ENCODE measurements at regions not wholly inside any gene's neighbourhood (a gene's known extent, or its start where the extent isn't known, plus 50 kb on each side); places are given as distances from the start of the nearest gene placed in this dataset.

DNA sequence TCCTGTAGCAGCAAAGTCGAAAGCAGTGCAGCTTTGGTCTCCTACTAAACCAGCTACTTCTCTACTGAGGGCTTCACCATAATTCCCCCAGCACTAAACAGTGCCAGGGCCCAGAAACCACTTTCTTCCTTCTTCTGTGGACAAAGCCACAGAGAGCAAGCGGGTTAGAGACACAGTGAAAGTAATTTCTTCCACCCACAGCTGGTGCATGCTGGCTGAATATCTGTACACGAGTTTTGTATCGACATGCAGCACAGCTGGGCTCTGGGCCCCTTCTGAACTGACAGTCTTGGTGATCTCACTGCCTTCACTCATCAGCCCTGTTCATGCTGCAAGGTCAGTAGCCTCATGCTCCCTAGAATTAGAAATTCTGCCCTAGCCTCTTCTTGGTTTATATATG is 74.0 kb upstream of the SULT1C3 start:
- H3K4me1 Mint-ChIP-seq (ENCODE audit: insufficient read depth, unreplicated experiment), result no peaks in the 10 kb centered on the region
- no peaks in the 10 kb centered on the region for H3K36me3 Mint-ChIP-seq (ENCODE audit: insufficient read depth, unreplicated experiment)
- intact Hi-C loops (cut with micrococcal nuclease), result no loop called here
- CTCF ChIA-PET, result interaction anchor here (1.1 kb wide), 1 partner anchor 229 kb away, joined by 4 read pairs; no protein-coding TSS in a partner anchor
- TF ChIP-seq, protein P1, sequence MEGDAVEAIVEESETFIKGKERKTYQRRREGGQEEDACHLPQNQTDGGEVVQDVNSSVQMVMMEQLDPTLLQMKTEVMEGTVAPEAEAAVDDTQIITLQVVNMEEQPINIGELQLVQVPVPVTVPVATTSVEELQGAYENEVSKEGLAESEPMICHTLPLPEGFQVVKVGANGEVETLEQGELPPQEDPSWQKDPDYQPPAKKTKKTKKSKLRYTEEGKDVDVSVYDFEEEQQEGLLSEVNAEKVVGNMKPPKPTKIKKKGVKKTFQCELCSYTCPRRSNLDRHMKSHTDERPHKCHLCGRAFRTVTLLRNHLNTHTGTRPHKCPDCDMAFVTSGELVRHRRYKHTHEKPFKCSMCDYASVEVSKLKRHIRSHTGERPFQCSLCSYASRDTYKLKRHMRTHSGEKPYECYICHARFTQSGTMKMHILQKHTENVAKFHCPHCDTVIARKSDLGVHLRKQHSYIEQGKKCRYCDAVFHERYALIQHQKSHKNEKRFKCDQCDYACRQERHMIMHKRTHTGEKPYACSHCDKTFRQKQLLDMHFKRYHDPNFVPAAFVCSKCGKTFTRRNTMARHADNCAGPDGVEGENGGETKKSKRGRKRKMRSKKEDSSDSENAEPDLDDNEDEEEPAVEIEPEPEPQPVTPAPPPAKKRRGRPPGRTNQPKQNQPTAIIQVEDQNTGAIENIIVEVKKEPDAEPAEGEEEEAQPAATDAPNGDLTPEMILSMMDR (IDR thresholded peaks at IDR 0.05; ENCODE audit: unreplicated experiment), result no peak
- H3K4me3 Mint-ChIP-seq (ENCODE audit: unreplicated experiment), result no peak overlapping the region
- H3K9me3 Mint-ChIP-seq (ENCODE audit: unreplicated experiment), result no peaks in the 10 kb centered on the region
- no peak for DNase-seq (ENCODE audit: unreplicated experiment)
- POLR2A ChIA-PET, result no interaction called here
- no peak overlapping the region for H3K27ac Mint-ChIP-seq (ENCODE audit: low read depth, unreplicated experiment)
- H3K27me3 Mint-ChIP-seq (ENCODE audit: insufficient read depth, unreplicated experiment), result peaks cover 70% of the 10 kb centered on the region
- no TSS peak for BruUV-seq (replicated peaks)

DNA sequence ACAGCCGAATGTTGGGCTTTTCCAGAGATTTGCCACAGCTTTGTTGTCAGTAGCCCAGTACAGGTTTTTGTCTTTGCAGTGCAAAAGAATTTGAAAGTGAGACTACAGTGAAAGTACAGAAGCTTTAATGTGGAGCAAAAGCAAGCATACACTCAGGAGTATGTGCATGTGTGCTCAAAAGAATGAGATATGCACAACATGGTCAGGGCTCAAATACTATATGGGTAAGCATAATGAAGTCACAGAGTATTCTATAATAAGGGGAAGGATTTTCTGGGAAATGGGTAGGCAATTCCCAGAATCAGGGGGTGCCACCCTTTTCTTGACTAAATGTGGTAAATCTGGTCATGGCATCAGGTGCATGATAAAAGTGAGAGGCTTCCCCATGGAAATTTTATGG is 72.1 kb upstream of the SULT1C3 start:
- Mint-ChIP-seq H3K4me3 (ENCODE audit: unreplicated experiment) (no peak overlapping the region), H3K9me3 (ENCODE audit: unreplicated experiment) (no peaks in the 10 kb centered on the region), H3K27me3 (ENCODE audit: insufficient read depth, unreplicated experiment) (peaks cover 55% of the 10 kb centered on the region), H3K27ac (ENCODE audit: low read depth, unreplicated experiment) (no peak overlapping the region), H3K36me3 (ENCODE audit: insufficient read depth, unreplicated experiment) (no peaks in the 10 kb centered on the region), H3K4me1 (ENCODE audit: insufficient read depth, unreplicated experiment) (no peaks in the 10 kb centered on the region)
- BruUV-seq (replicated peaks), result no TSS peak
- intact Hi-C loops (cut with micrococcal nuclease), result no loop called here
- TF ChIP-seq, protein P1 (IDR thresholded peaks at IDR 0.05; ENCODE audit: unreplicated experiment), result no peak
- no peak for DNase-seq (ENCODE audit: unreplicated experiment)
- ChIA-PET POLR2A (no interaction called here), CTCF (interaction anchor here (0.6 to 1.1 kb wide), 4 partner anchors 230 to 1090 kb away, joined by 3 to 9 read pairs (median 4); no protein-coding TSS in a partner anchor)

DNA sequence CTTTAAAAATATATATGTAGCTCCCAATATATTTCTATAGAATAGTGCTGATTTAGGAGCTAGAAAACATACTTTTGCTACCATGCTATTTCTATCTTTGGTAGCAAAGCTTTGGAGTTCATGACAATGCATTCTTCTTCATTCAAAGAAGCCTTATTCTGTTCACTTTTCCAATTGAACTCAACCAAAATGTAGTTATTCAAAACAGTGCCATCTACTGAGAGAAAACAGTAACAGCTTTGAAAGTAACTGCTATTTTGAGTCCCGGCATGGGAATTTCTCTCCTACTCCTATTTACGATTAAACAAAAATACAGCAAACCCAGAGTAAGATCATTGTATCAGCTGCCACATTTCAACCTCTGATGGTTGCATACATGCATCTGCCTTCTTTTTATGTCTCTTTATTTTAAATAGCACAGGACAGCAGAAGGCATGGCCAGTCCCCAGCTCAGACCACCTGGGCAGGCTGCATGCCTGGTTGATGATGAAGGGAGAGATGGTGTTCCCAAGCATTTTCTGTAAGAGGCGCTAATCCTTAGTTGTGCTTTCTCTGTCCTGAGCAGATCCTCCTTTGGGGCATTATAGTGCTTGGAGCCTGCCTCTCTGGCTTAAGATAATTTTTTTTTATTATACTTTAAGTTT is 69.7 kb upstream of the SULT1C3 start:
- TF ChIP-seq, protein P1 (IDR thresholded peaks at IDR 0.05; ENCODE audit: unreplicated experiment), result peak; percentile 43
- H3K27me3 Mint-ChIP-seq (ENCODE audit: insufficient read depth, unreplicated experiment), result peaks cover 49% of the 10 kb centered on the region
- ChIA-PET POLR2A (interaction anchor here (0.6 to 0.7 kb wide), 3 partner anchors 16 to 884 kb away, joined by 3 to 4 read pairs (median 3); no protein-coding TSS in a partner anchor), CTCF (interaction anchor here (0.6 to 3.0 kb wide), 23 partner anchors 8 to 1117 kb away, joined by 3 to 24 read pairs (median 5); no protein-coding TSS in a partner anchor)
- no peaks in the 10 kb centered on the region for H3K36me3 Mint-ChIP-seq (ENCODE audit: insufficient read depth, unreplicated experiment)
- no peaks in the 10 kb centered on the region for H3K4me1 Mint-ChIP-seq (ENCODE audit: insufficient read depth, unreplicated experiment)
- peak; percentile 42 for DNase-seq (ENCODE audit: unreplicated experiment)
- no peak overlapping the region for H3K27ac Mint-ChIP-seq (ENCODE audit: low read depth, unreplicated experiment)
- H3K9me3 Mint-ChIP-seq (ENCODE audit: unreplicated experiment), result no peaks in the 10 kb centered on the region
- intact Hi-C loops (cut with micrococcal nuclease), result loop anchor here (5.0 kb wide), 1 partner anchor 1528 kb away; no protein-coding TSS in a partner anchor
- no peak overlapping the region for H3K4me3 Mint-ChIP-seq (ENCODE audit: unreplicated experiment)
- BruUV-seq (replicated peaks), result no TSS peak

DNA sequence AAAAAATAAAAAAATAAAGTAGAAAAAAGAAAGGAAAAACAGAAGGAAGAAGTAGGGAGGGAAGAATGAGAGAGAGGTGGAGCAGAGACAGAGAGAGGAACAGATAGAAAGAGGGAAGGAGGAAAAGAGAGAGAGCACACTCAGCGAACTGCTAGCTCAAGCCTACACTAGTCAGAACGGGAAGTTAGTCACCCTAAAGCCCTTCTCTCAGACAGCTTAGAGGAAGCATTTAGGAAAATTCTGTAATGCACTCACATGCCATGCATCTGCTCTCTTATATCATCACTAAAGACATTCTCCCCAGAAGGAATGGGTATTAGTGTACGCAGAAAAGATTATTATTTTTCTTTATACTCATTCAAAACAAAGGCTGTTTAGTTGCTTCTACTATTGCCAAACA is 68.1 kb upstream of the SULT1C3 start:
- Mint-ChIP-seq H3K9me3 (ENCODE audit: unreplicated experiment) (no peaks in the 10 kb centered on the region), H3K4me1 (ENCODE audit: insufficient read depth, unreplicated experiment) (no peaks in the 10 kb centered on the region), H3K27me3 (ENCODE audit: insufficient read depth, unreplicated experiment) (peaks cover 59% of the 10 kb centered on the region), H3K36me3 (ENCODE audit: insufficient read depth, unreplicated experiment) (no peaks in the 10 kb centered on the region), H3K27ac (ENCODE audit: low read depth, unreplicated experiment) (no peak overlapping the region), H3K4me3 (ENCODE audit: unreplicated experiment) (no peak overlapping the region)
- BruUV-seq (replicated peaks), result no TSS peak
- no peak for DNase-seq (ENCODE audit: unreplicated experiment)
- ChIA-PET CTCF (interaction anchor here (0.6 to 1.4 kb wide), 4 partner anchors 10 to 1558 kb away, joined by 3 to 6 read pairs (median 4); no protein-coding TSS in a partner anchor), POLR2A (interaction anchor here (0.8 kb wide), 1 partner anchor 235 kb away, joined by 3 read pairs; no protein-coding TSS in a partner anchor)
- intact Hi-C loops (cut with micrococcal nuclease), result loop anchor here (5.0 kb wide), 1 partner anchor 1529 kb away; no protein-coding TSS in a partner anchor
- TF ChIP-seq, protein P1 (IDR thresholded peaks at IDR 0.05; ENCODE audit: unreplicated experiment), result no peak
